ENCODE measurements at regions not wholly inside any gene's neighbourhood (a gene's known extent, or its start where the extent isn't known, plus 50 kb on each side); places are given as distances from the start of the nearest gene placed in this dataset.

DNA sequence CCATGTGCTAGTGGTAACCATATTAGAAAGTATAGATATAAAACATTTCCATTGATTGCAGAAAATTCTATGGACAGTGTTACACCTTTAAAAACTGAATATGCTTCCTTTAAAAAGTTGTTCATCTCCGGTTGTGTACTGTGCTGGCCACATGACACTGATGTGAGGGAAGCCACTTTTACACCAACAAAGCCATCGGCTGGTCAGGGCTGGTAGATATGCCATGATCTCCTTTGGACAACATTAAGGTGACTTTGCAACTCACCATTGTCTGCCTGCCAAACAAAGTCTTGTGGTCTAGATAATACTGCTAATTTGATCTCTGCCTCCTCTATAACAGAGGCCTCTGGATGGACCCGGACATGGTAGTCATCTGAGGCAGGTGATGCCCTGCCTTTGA lies 156.0 kb upstream of the RARB start:
- TF ChIP-seq ZBTB1 (tag by site-specific recombination; IDR thresholded peaks at IDR 0.05) (no peak), ZFP3 (tag by site-specific recombination; IDR thresholded peaks at IDR 0.05; ENCODE audit: low read depth) (no peak)
- TF ChIP-seq, protein P1, sequence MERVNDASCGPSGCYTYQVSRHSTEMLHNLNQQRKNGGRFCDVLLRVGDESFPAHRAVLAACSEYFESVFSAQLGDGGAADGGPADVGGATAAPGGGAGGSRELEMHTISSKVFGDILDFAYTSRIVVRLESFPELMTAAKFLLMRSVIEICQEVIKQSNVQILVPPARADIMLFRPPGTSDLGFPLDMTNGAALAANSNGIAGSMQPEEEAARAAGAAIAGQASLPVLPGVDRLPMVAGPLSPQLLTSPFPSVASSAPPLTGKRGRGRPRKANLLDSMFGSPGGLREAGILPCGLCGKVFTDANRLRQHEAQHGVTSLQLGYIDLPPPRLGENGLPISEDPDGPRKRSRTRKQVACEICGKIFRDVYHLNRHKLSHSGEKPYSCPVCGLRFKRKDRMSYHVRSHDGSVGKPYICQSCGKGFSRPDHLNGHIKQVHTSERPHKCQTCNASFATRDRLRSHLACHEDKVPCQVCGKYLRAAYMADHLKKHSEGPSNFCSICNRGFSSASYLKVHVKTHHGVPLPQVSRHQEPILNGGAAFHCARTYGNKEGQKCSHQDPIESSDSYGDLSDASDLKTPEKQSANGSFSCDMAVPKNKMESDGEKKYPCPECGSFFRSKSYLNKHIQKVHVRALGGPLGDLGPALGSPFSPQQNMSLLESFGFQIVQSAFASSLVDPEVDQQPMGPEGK (tag by site-specific recombination; IDR thresholded peaks at IDR 0.05) = no peak
- TF ChIP-seq, protein P2, sequence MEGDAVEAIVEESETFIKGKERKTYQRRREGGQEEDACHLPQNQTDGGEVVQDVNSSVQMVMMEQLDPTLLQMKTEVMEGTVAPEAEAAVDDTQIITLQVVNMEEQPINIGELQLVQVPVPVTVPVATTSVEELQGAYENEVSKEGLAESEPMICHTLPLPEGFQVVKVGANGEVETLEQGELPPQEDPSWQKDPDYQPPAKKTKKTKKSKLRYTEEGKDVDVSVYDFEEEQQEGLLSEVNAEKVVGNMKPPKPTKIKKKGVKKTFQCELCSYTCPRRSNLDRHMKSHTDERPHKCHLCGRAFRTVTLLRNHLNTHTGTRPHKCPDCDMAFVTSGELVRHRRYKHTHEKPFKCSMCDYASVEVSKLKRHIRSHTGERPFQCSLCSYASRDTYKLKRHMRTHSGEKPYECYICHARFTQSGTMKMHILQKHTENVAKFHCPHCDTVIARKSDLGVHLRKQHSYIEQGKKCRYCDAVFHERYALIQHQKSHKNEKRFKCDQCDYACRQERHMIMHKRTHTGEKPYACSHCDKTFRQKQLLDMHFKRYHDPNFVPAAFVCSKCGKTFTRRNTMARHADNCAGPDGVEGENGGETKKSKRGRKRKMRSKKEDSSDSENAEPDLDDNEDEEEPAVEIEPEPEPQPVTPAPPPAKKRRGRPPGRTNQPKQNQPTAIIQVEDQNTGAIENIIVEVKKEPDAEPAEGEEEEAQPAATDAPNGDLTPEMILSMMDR (tag by site-specific recombination; IDR thresholded peaks at IDR 0.05) = no peak

All from HEK293 (cell line).